WTC11 (cell line): ENCODE measurements at regions not wholly inside any gene's neighbourhood (a gene's known extent, or its start where the extent isn't known, plus 50 kb on each side); places are given as distances from the start of the nearest gene placed in this dataset.

ENCODE experiments used
- ATAC-seq: fragments of 200-7000 bp; cut with Tn5 transposase; 2 replicates; pipeline ENCODE4 v1.10.0; 2021; ENCODE audit warnings: mild to moderate bottlenecking, moderate library complexity
- CTCF ChIA-PET: fragments of 300-600 bp; sonication (Branson Sonifier 250); formaldehyde crosslinking; loops from one replicate; lab custom pipeline; 2021; ENCODE audit warnings: antibody characterized with exemption; lab: Charles Lee
- POLR2A ChIA-PET: fragments of 350-600 bp; sonication (Branson Sonifier 250); formaldehyde crosslinking; loops from one replicate; lab custom pipeline; 2021; ENCODE audit warnings: antibody characterized with exemption; lab: Charles Lee
- DNase-seq: peaks from one replicate; pipeline ENCODE4 v3.0.0; 2021; ENCODE audit warnings: low spot score
- H3K27ac Mint-ChIP-seq: 2 replicates; pipeline ENCODE4 v1.8.0; 2021; ENCODE audit warnings: mixed read lengths
- H3K27me3 Mint-ChIP-seq: 2 replicates; pipeline ENCODE4 v1.8.0; 2021; ENCODE audit warnings: low read depth, mild to moderate bottlenecking, moderate library complexity, mixed read lengths
- H3K36me3 Mint-ChIP-seq: 2 replicates; pipeline ENCODE4 v1.8.0; 2021; ENCODE audit warnings: mixed read lengths
- H3K4me1 Mint-ChIP-seq: 2 replicates; pipeline ENCODE4 v1.8.0; 2022; ENCODE audit warnings: mixed read lengths
- H3K4me3 Mint-ChIP-seq: 2 replicates; pipeline ENCODE4 v1.8.0; 2021; ENCODE audit warnings: mild to moderate bottlenecking, moderate library complexity, mixed read lengths
- H3K9me3 Mint-ChIP-seq: 2 replicates; pipeline ENCODE4 v1.8.0; 2021; ENCODE audit warnings: mixed read lengths
- CREM ChIP-seq: sonication (generic); formaldehyde crosslinking; IDR thresholded peaks from 2 replicates; pipeline ENCODE4 v1.8.1; 2022; ENCODE audit warnings: mild to moderate bottlenecking, missing genetic modification reagents, moderate library complexity
- ELF4 ChIP-seq: sonication (generic); formaldehyde crosslinking; IDR thresholded peaks from 2 replicates; pipeline ENCODE4 v1.8.1; 2022; ENCODE audit warnings: low read depth, mild to moderate bottlenecking, moderate library complexity, missing genetic modification reagents
- EMX1 ChIP-seq: fragments of 250-450 bp; sonication (Bioruptor Pico); IDR thresholded peaks from 2 replicates; pipeline ENCODE4 v1.8.0; 2021; ENCODE audit warnings: mild to moderate bottlenecking
- ETV6 ChIP-seq: sonication (generic); formaldehyde crosslinking; IDR thresholded peaks from 2 replicates; pipeline ENCODE4 v1.8.1; 2022; ENCODE audit warnings: mild to moderate bottlenecking, missing genetic modification reagents
- HMGA2 ChIP-seq: fragments of 250-450 bp; sonication (Bioruptor Pico); IDR thresholded peaks from 2 replicates; pipeline ENCODE4 v1.4.0; 2021; ENCODE audit warnings: mild to moderate bottlenecking, moderate library complexity
- JUN ChIP-seq: sonication (generic); formaldehyde crosslinking; IDR thresholded peaks from 2 replicates; pipeline ENCODE4 v1.8.0; 2023; ENCODE audit warnings: mild to moderate bottlenecking, missing genetic modification reagents
- KAT7 ChIP-seq: sonication (generic); formaldehyde crosslinking; IDR thresholded peaks from 2 replicates; pipeline ENCODE4 v1.8.1; 2023; ENCODE audit warnings: missing genetic modification reagents, mild to moderate bottlenecking, borderline replicate concordance
- MXD4 ChIP-seq: fragments of 250-450 bp; sonication (Bioruptor Pico); IDR thresholded peaks from 2 replicates; pipeline ENCODE4 v1.8.0; 2021; ENCODE audit warnings: mild to moderate bottlenecking, moderate library complexity, borderline replicate concordance
- NFATC4 ChIP-seq: fragments of 250-450 bp; sonication (Bioruptor Pico); IDR thresholded peaks from 2 replicates; pipeline ENCODE4 v1.9.0; 2021; ENCODE audit warnings: mild to moderate bottlenecking
- NFE2L1 ChIP-seq: sonication (generic); formaldehyde crosslinking; IDR thresholded peaks from 2 replicates; pipeline ENCODE4 v1.8.1; 2023; ENCODE audit warnings: missing genetic modification reagents
- NFYB ChIP-seq: sonication (generic); formaldehyde crosslinking; conservative IDR thresholded peaks from 2 replicates; pipeline ENCODE4 v1.8.0; 2022; ENCODE audit warnings: low read depth, missing genetic modification reagents
- NR3C1 ChIP-seq: sonication (generic); formaldehyde crosslinking; conservative IDR thresholded peaks from 2 replicates; pipeline ENCODE4 v1.8.1; 2023; ENCODE audit warnings: low read depth, mild to moderate bottlenecking, missing genetic modification reagents
- RELA ChIP-seq: sonication (generic); formaldehyde crosslinking; IDR thresholded peaks from 2 replicates; pipeline ENCODE4 v1.8.1; 2022; ENCODE audit warnings: missing genetic modification reagents, mild to moderate bottlenecking, borderline replicate concordance
- SMAD3 ChIP-seq: sonication (generic); formaldehyde crosslinking; IDR thresholded peaks from 2 replicates; pipeline ENCODE4 v1.8.0; 2022; ENCODE audit warnings: missing genetic modification reagents, mild to moderate bottlenecking, borderline replicate concordance
- SMAD4 ChIP-seq: sonication (generic); formaldehyde crosslinking; IDR thresholded peaks from 2 replicates; pipeline ENCODE4 v1.8.0; 2022; ENCODE audit warnings: mild to moderate bottlenecking, missing genetic modification reagents
- SOX15 ChIP-seq: fragments of 250-450 bp; sonication (Bioruptor Pico); IDR thresholded peaks from 2 replicates; pipeline ENCODE4 v1.9.0; 2021; ENCODE audit warnings: mild to moderate bottlenecking
- SP1 ChIP-seq: sonication (generic); formaldehyde crosslinking; conservative IDR thresholded peaks from 2 replicates; pipeline ENCODE4 v1.8.1; 2022; ENCODE audit warnings: missing genetic modification reagents
- TP53 ChIP-seq: sonication (generic); formaldehyde crosslinking; IDR thresholded peaks from 2 replicates; pipeline ENCODE4 v1.8.1; 2023; ENCODE audit warnings: mild to moderate bottlenecking, missing genetic modification reagents
- ZBTB21 ChIP-seq: sonication (generic); formaldehyde crosslinking; IDR thresholded peaks from 2 replicates; pipeline ENCODE4 v1.8.1; 2023; ENCODE audit warnings: mild to moderate bottlenecking, missing genetic modification reagents, borderline replicate concordance
- ZNF138 ChIP-seq: sonication (generic); formaldehyde crosslinking; conservative IDR thresholded peaks from 2 replicates; pipeline ENCODE4 v1.8.1; 2022; ENCODE audit warnings: mild to moderate bottlenecking, moderate library complexity, missing genetic modification reagents
- ZNF232 ChIP-seq: sonication (generic); formaldehyde crosslinking; IDR thresholded peaks from 2 replicates; pipeline ENCODE4 v1.8.0; 2022; ENCODE audit warnings: mild to moderate bottlenecking, missing genetic modification reagents
- TF ChIP-seq, protein P1 (sequence below): sonication (generic); formaldehyde crosslinking; IDR thresholded peaks from 2 replicates; pipeline ENCODE4 v1.8.1; 2023; ENCODE audit warnings: mild to moderate bottlenecking, moderate library complexity, missing genetic modification reagents
- TF ChIP-seq, protein P2 (sequence below): fragments of 200-600 bp; IDR thresholded peaks from 2 replicates; pipeline ENCODE4 v1.8.0; 2022; ENCODE audit warnings: antibody characterized with exemption
- TF ChIP-seq, protein P3 (sequence below): sonication (generic); formaldehyde crosslinking; IDR thresholded peaks from 2 replicates; pipeline ENCODE4 v1.8.0; 2022; ENCODE audit warnings: mild to moderate bottlenecking, missing genetic modification reagents
- TF ChIP-seq, protein P4 (sequence below): sonication (generic); formaldehyde crosslinking; IDR thresholded peaks from 2 replicates; pipeline ENCODE4 v1.8.1; 2022; ENCODE audit warnings: low read depth, missing genetic modification reagents, borderline replicate concordance
- TF ChIP-seq, protein P5 (sequence below): sonication (generic); formaldehyde crosslinking; IDR thresholded peaks from 2 replicates; pipeline ENCODE4 v1.8.1; 2022; ENCODE audit warnings: mild to moderate bottlenecking, moderate library complexity, missing genetic modification reagents
- TF ChIP-seq, protein P6 (sequence below): sonication (generic); formaldehyde crosslinking; IDR thresholded peaks from 2 replicates; pipeline ENCODE4 v1.8.0; 2022; ENCODE audit warnings: mild to moderate bottlenecking, missing genetic modification reagents

DNA sequence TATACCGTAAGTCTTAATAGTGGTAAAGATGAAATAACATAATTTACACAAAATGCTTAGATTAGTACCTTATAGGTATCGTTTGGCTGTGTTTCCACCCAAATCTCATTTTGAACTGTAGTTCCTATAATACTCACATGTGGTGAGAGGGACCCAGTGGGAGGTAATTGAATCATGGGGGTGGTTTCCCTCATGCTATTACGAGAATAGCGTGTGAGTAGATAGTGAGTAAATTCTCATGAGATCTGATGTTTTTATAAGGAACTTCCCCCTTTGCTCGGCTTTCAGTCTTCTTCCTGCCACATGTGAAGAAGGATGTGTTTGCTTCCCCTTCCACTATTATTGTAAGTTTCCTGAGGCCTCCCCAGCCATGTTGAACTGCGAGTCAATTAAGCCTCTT lies 426.3 kb upstream of the POT1 start:
- TF ChIP-seq, protein P1, sequence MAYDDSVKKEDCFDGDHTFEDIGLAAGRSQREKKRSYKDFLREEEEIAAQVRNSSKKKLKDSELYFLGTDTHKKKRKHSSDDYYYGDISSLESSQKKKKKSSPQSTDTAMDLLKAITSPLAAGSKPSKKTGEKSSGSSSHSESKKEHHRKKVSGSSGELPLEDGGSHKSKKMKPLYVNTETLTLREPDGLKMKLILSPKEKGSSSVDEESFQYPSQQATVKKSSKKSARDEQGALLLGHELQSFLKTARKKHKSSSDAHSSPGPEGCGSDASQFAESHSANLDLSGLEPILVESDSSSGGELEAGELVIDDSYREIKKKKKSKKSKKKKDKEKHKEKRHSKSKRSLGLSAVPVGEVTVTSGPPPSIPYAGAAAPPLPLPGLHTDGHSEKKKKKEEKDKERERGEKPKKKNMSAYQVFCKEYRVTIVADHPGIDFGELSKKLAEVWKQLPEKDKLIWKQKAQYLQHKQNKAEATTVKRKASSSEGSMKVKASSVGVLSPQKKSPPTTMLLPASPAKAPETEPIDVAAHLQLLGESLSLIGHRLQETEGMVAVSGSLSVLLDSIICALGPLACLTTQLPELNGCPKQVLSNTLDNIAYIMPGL (CRISPR knock-in tag), result no peak
- TF ChIP-seq RELA (no peak), NR3C1 (CRISPR knock-in tag) (no peak), CREM (no peak), EMX1 (no peak), MXD4 (CRISPR knock-in tag) (no peak), NFYB (CRISPR knock-in tag) (no peak), SMAD3 (CRISPR knock-in tag) (no peak), HMGA2 (CRISPR knock-in tag) (no peak), JUN (CRISPR knock-in tag) (no peak), NFE2L1 (CRISPR knock-in tag) (no peak), ZNF232 (no peak), ZNF138 (CRISPR knock-in tag) (no peak), SP1 (CRISPR knock-in tag) (no peak)
- TF ChIP-seq, protein P2, sequence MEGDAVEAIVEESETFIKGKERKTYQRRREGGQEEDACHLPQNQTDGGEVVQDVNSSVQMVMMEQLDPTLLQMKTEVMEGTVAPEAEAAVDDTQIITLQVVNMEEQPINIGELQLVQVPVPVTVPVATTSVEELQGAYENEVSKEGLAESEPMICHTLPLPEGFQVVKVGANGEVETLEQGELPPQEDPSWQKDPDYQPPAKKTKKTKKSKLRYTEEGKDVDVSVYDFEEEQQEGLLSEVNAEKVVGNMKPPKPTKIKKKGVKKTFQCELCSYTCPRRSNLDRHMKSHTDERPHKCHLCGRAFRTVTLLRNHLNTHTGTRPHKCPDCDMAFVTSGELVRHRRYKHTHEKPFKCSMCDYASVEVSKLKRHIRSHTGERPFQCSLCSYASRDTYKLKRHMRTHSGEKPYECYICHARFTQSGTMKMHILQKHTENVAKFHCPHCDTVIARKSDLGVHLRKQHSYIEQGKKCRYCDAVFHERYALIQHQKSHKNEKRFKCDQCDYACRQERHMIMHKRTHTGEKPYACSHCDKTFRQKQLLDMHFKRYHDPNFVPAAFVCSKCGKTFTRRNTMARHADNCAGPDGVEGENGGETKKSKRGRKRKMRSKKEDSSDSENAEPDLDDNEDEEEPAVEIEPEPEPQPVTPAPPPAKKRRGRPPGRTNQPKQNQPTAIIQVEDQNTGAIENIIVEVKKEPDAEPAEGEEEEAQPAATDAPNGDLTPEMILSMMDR, result no peak
- TF ChIP-seq, protein P3, sequence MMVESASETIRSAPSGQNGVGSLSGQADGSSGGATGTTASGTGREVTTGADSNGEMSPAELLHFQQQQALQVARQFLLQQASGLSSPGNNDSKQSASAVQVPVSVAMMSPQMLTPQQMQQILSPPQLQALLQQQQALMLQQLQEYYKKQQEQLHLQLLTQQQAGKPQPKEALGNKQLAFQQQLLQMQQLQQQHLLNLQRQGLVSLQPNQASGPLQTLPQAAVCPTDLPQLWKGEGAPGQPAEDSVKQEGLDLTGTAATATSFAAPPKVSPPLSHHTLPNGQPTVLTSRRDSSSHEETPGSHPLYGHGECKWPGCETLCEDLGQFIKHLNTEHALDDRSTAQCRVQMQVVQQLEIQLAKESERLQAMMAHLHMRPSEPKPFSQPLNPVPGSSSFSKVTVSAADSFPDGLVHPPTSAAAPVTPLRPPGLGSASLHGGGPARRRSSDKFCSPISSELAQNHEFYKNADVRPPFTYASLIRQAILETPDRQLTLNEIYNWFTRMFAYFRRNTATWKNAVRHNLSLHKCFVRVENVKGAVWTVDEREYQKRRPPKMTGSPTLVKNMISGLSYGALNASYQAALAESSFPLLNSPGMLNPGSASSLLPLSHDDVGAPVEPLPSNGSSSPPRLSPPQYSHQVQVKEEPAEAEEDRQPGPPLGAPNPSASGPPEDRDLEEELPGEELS (CRISPR knock-in tag), result no peak
- TF ChIP-seq, protein P4, sequence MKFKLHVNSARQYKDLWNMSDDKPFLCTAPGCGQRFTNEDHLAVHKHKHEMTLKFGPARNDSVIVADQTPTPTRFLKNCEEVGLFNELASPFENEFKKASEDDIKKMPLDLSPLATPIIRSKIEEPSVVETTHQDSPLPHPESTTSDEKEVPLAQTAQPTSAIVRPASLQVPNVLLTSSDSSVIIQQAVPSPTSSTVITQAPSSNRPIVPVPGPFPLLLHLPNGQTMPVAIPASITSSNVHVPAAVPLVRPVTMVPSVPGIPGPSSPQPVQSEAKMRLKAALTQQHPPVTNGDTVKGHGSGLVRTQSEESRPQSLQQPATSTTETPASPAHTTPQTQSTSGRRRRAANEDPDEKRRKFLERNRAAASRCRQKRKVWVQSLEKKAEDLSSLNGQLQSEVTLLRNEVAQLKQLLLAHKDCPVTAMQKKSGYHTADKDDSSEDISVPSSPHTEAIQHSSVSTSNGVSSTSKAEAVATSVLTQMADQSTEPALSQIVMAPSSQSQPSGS (CRISPR knock-in tag), result no peak
- H3K4me1 Mint-ChIP-seq, result no peaks in the 10 kb centered on the region
- DNase-seq, result no peak
- ATAC-seq, result no peak
- H3K9me3 Mint-ChIP-seq, result no peaks in the 10 kb centered on the region
- ChIA-PET CTCF (no interaction called here), POLR2A (no interaction called here)
- H3K4me3 Mint-ChIP-seq, result no peak overlapping the region
- peak overlapping the region; percentile 65; the same call in 1 of the 2 replicates for H3K27ac Mint-ChIP-seq
- H3K27me3 Mint-ChIP-seq, result no peaks in the 10 kb centered on the region; the same call in 1 of the 2 replicates
- no peaks in the 10 kb centered on the region for H3K36me3 Mint-ChIP-seq

DNA sequence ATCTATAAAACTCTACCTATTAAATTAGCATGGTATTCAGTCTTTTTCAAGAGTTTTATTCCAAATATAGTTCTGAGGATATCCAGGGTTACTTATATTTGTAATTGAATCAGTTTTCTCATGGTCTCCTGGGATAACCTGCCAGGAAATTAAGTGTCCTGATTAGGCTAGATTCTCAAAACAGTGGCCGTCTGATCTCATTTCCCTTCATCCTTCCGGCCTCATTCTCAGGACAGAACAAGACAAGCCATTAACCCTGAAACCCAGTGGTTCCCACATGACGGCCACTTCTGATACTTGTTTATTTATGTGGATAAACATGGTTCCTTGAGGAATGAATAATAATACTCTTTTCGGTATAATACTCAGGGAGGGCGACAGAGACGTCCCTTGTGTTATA lies 417.6 kb upstream of the POT1 start:
- ATAC-seq (no peak), DNase-seq (no peak)
- Mint-ChIP-seq H3K4me3 (no peak overlapping the region), H3K9me3 (no peaks in the 10 kb centered on the region), H3K27me3 (no peaks in the 10 kb centered on the region), H3K27ac (no peak overlapping the region), H3K36me3 (no peaks in the 10 kb centered on the region)
- CTCF ChIA-PET, result no interaction called here
- TF ChIP-seq, protein P5, sequence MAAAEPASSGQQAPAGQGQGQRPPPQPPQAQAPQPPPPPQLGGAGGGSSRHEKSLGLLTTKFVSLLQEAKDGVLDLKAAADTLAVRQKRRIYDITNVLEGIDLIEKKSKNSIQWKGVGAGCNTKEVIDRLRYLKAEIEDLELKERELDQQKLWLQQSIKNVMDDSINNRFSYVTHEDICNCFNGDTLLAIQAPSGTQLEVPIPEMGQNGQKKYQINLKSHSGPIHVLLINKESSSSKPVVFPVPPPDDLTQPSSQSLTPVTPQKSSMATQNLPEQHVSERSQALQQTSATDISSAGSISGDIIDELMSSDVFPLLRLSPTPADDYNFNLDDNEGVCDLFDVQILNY (CRISPR knock-in tag), result no peak
- TF ChIP-seq, protein P6, sequence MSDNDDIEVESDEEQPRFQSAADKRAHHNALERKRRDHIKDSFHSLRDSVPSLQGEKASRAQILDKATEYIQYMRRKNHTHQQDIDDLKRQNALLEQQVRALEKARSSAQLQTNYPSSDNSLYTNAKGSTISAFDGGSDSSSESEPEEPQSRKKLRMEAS (CRISPR knock-in tag), result no peak
- TF ChIP-seq MXD4 (CRISPR knock-in tag) (no peak), KAT7 (CRISPR knock-in tag) (no peak), ELF4 (CRISPR knock-in tag) (no peak), SOX15 (CRISPR knock-in tag) (no peak), TP53 (CRISPR knock-in tag) (no peak), NFATC4 (no peak), ZBTB21 (CRISPR knock-in tag) (no peak), SMAD4 (CRISPR knock-in tag) (no peak), ETV6 (CRISPR knock-in tag) (no peak)
- TF ChIP-seq, all 79 proteins: peak for 0
- no peaks in the 10 kb centered on the region for H3K4me1 Mint-ChIP-seq
- POLR2A ChIA-PET, result no interaction called here
